HEK293 (cell line): ENCODE measurements at regions not wholly inside any gene's neighbourhood (a gene's known extent, or its start where the extent isn't known, plus 50 kb on each side); places are given as distances from the start of the nearest gene placed in this dataset.

Experiments used
- CTCF ChIA-PET: fragments of 350-600 bp; formaldehyde crosslinking; extraction: SDS; loops from one replicate; lab custom pipeline; 2021; ENCODE audit warnings: antibody characterized with exemption; lab: Yijun Ruan, JAX
- POLR2A ChIA-PET: fragments of 300-600 bp; formaldehyde crosslinking; extraction: SDS; loops from one replicate; lab custom pipeline; 2020; ENCODE audit warnings: antibody characterized with exemption, inconsistent platforms; lab: Yijun Ruan, JAX
- H3K27ac ChIP-seq: fragments of 200-500 bp; sonication (Bioruptor generic); 2 replicates; pipeline ENCODE4 v1.5.1; 2014; ENCODE audit warnings: low read depth, low read length, control low read depth, inconsistent platforms; ENCODE audit errors: extremely low read depth
- H3K36me3 ChIP-seq, 2 experiments: fragments of 200-500 bp in 1 of 2; sonication (Bioruptor generic) in 1 of 2; 1 replicate in 1 of 2; 2 replicates in 1 of 2; pipeline ENCODE4 v1.5.1; 2014 to 2017; ENCODE audit warnings: inconsistent platforms in 2 of 2, low read length in 2 of 2; ENCODE audit not compliant: control insufficient read depth in 2 of 2, insufficient read depth in 1 of 2
- H3K4me1 ChIP-seq: fragments of 200-500 bp; sonication (Bioruptor generic); 2 replicates; pipeline ENCODE4 v1.5.1; 2014; ENCODE audit warnings: mild to moderate bottlenecking, low read length, inconsistent platforms; ENCODE audit not compliant: control insufficient read depth, insufficient read depth
- H3K4me3 ChIP-seq: 2 replicates; pipeline ENCODE4 v1.5.1; 2011; ENCODE audit warnings: low read depth, mild to moderate bottlenecking, control low read depth, low read length, moderate library complexity
- H3K9me3 ChIP-seq: fragments of 200-500 bp; sonication (Bioruptor generic); 2 replicates; pipeline ENCODE4 v1.5.1; 2014; ENCODE audit warnings: low read depth, low read length, inconsistent platforms; ENCODE audit not compliant: control insufficient read depth, insufficient read depth
- HIC1 ChIP-seq: fragments of 450-650 bp; formaldehyde crosslinking; IDR thresholded peaks from 2 replicates; pipeline ENCODE4 v1.5.1; 2016; ENCODE audit warnings: missing biosample characterization, missing genetic modification characterization
- HOXC10 ChIP-seq: sonication (generic); formaldehyde crosslinking; IDR thresholded peaks from 2 replicates; pipeline ENCODE4 v1.8.1; 2023; ENCODE audit warnings: mild to moderate bottlenecking, missing genetic modification reagents
- KLF1 ChIP-seq: fragments of 450-650 bp; formaldehyde crosslinking; IDR thresholded peaks from 2 replicates; pipeline ENCODE4 v1.5.1; 2016; ENCODE audit warnings: missing biosample characterization, missing genetic modification characterization
- KLF7 ChIP-seq: fragments of 450-650 bp; formaldehyde crosslinking; IDR thresholded peaks from 2 replicates; pipeline ENCODE4 v1.5.1; 2016; ENCODE audit warnings: missing biosample characterization, missing genetic modification characterization, borderline replicate concordance
- REPIN1 ChIP-seq: fragments of 450-650 bp; formaldehyde crosslinking; IDR thresholded peaks from 2 replicates; pipeline ENCODE4 v1.5.1; 2017; ENCODE audit warnings: missing biosample characterization, missing genetic modification characterization, low read depth
- ZFP69B ChIP-seq: fragments of 450-650 bp; formaldehyde crosslinking; IDR thresholded peaks from 2 replicates; pipeline ENCODE4 v1.5.1; 2016; ENCODE audit warnings: missing biosample characterization, missing genetic modification characterization
- ZIC2 ChIP-seq: fragments of 450-650 bp; formaldehyde crosslinking; IDR thresholded peaks from 2 replicates; pipeline ENCODE4 v1.5.1; 2016; ENCODE audit warnings: missing biosample characterization, missing genetic modification characterization
- ZNF138 ChIP-seq: fragments of 450-650 bp; formaldehyde crosslinking; IDR thresholded peaks from 2 replicates; pipeline ENCODE4 v1.5.1; 2016; ENCODE audit warnings: missing biosample characterization, missing genetic modification characterization, borderline replicate concordance
- ZNF362 ChIP-seq: fragments of 450-650 bp; formaldehyde crosslinking; IDR thresholded peaks from 2 replicates; pipeline ENCODE4 v1.5.1; 2016; ENCODE audit warnings: missing biosample characterization, missing genetic modification characterization
- ZNF416 ChIP-seq: fragments of 450-650 bp; formaldehyde crosslinking; IDR thresholded peaks from 2 replicates; pipeline ENCODE4 v1.5.1; 2016; ENCODE audit warnings: missing biosample characterization, missing genetic modification characterization
- ZNF426 ChIP-seq: fragments of 450-650 bp; formaldehyde crosslinking; IDR thresholded peaks from 2 replicates; pipeline ENCODE4 v1.5.1; 2017; ENCODE audit warnings: missing biosample characterization, missing genetic modification characterization, mild to moderate bottlenecking, inconsistent platforms, moderate library complexity
- ZNF510 ChIP-seq: fragments of 450-650 bp; formaldehyde crosslinking; IDR thresholded peaks from 2 replicates; pipeline ENCODE4 v1.5.1; 2018; ENCODE audit warnings: mild to moderate bottlenecking, missing genetic modification characterization, missing biosample characterization; ENCODE audit not compliant: insufficient replicate concordance
- ZNF747 ChIP-seq: fragments of 450-650 bp; formaldehyde crosslinking; IDR thresholded peaks from 2 replicates; pipeline ENCODE4 v1.5.1; 2016; ENCODE audit warnings: missing biosample characterization, missing genetic modification characterization
- ZNF843 ChIP-seq: fragments of 450-650 bp; formaldehyde crosslinking; IDR thresholded peaks from 2 replicates; pipeline ENCODE4 v1.5.1; 2016; ENCODE audit warnings: missing biosample characterization, missing genetic modification characterization
- TF ChIP-seq, protein P1 (sequence below): fragments of 450-650 bp; formaldehyde crosslinking; IDR thresholded peaks from 2 replicates; pipeline ENCODE4 v1.5.1; 2016; ENCODE audit warnings: missing biosample characterization, missing genetic modification characterization
- TF ChIP-seq, protein P2 (sequence below): fragments of 450-650 bp; formaldehyde crosslinking; IDR thresholded peaks from 2 replicates; pipeline ENCODE4 v1.5.1; 2016; ENCODE audit warnings: missing biosample characterization, missing genetic modification characterization
- TF ChIP-seq, protein P3 (sequence below): fragments of 450-650 bp; formaldehyde crosslinking; IDR thresholded peaks from 2 replicates; pipeline ENCODE4 v1.5.1; 2016; ENCODE audit warnings: missing biosample characterization, missing genetic modification characterization
- TF ChIP-seq, protein P4 (sequence below): fragments of 450-650 bp; formaldehyde crosslinking; IDR thresholded peaks from 2 replicates; pipeline ENCODE4 v1.5.1; 2017; ENCODE audit warnings: missing biosample characterization, mild to moderate bottlenecking, missing genetic modification characterization, moderate library complexity

DNA sequence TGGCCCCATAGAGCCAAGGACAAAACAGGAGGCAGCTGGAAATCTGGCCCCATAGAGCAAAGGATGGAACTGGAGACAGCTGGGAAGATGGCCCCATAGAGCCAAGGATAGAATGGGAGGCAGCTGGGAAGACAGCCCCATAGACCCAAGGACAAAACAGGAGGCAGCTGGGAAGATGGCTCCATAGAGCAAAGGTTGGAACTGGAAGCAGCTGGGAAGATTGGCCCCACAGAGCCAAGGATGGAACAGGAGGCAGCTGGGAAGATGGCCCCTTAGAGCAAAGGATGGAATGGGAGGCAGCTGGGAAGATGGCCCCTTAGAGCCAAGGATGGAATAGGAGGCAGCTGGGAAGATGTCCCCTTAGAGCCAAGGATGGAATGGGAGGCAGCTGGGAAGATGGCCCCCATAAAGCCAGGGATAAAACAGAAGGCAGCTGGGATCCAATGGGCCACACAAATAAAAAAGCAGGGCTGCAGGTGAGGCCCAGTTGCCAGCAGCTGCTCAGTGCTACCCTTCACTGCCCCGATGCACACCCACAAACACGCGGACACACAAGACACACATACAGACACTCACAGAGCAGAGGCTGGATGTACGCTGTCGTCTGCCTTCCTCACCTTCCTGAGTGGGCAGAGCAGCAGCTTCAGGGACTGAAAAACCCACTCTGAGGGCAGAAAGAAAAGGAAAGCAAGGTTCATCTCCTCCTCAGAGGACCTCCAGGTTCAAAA lies 505.4 kb upstream of the MYT1L start (continued):
- TF ChIP-seq HIC1 (tag by site-specific recombination) (no peak), ZNF843 (tag by site-specific recombination) (no peak), REPIN1 (tag by site-specific recombination) (no peak), ZNF362 (no peak), ZNF416 (tag by site-specific recombination) (no peak), ZNF138 (tag by site-specific recombination) (no peak)
- TF ChIP-seq, protein P1, sequence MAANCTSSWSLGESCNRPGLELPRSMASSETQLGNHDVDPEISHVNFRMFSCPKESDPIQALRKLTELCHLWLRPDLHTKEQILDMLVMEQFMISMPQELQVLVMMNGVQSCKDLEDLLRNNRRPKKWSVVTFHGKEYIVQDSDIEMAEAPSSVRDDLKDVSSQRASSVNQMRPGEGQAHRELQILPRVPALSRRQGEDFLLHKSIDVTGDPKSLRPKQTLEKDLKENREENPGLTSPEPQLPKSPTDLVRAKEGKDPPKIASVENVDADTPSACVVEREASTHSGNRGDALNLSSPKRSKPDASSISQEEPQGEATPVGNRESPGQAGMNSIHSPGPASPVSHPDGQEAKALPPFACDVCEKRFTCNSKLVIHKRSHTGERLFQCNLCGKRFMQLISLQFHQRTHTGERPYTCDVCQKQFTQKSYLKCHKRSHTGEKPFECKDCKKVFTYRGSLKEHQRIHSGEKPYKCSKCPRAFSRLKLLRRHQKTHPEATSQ (tag by site-specific recombination): no peak
- TF ChIP-seq, protein P2, sequence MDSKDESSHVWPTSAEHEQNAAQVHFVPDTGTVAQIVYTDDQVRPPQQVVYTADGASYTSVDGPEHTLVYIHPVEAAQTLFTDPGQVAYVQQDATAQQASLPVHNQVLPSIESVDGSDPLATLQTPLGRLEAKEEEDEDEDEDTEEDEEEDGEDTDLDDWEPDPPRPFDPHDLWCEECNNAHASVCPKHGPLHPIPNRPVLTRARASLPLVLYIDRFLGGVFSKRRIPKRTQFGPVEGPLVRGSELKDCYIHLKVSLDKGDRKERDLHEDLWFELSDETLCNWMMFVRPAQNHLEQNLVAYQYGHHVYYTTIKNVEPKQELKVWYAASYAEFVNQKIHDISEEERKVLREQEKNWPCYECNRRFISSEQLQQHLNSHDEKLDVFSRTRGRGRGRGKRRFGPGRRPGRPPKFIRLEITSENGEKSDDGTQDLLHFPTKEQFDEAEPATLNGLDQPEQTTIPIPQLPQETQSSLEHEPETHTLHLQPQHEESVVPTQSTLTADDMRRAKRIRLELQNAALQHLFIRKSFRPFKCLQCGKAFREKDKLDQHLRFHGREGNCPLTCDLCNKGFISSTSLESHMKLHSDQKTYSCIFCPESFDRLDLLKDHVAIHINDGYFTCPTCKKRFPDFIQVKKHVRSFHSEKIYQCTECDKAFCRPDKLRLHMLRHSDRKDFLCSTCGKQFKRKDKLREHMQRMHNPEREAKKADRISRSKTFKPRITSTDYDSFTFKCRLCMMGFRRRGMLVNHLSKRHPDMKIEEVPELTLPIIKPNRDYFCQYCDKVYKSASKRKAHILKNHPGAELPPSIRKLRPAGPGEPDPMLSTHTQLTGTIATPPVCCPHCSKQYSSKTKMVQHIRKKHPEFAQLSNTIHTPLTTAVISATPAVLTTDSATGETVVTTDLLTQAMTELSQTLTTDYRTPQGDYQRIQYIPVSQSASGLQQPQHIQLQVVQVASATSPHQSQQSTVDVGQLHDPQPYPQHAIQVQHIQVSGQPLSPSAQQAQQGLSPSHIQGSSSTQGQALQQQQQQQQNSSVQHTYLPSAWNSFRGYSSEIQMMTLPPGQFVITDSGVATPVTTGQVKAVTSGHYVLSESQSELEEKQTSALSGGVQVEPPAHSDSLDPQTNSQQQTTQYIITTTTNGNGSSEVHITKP (tag by site-specific recombination): no peak
- TF ChIP-seq, protein P3, sequence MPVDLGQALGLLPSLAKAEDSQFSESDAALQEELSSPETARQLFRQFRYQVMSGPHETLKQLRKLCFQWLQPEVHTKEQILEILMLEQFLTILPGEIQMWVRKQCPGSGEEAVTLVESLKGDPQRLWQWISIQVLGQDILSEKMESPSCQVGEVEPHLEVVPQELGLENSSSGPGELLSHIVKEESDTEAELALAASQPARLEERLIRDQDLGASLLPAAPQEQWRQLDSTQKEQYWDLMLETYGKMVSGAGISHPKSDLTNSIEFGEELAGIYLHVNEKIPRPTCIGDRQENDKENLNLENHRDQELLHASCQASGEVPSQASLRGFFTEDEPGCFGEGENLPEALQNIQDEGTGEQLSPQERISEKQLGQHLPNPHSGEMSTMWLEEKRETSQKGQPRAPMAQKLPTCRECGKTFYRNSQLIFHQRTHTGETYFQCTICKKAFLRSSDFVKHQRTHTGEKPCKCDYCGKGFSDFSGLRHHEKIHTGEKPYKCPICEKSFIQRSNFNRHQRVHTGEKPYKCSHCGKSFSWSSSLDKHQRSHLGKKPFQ (tag by site-specific recombination): no peak

DNA sequence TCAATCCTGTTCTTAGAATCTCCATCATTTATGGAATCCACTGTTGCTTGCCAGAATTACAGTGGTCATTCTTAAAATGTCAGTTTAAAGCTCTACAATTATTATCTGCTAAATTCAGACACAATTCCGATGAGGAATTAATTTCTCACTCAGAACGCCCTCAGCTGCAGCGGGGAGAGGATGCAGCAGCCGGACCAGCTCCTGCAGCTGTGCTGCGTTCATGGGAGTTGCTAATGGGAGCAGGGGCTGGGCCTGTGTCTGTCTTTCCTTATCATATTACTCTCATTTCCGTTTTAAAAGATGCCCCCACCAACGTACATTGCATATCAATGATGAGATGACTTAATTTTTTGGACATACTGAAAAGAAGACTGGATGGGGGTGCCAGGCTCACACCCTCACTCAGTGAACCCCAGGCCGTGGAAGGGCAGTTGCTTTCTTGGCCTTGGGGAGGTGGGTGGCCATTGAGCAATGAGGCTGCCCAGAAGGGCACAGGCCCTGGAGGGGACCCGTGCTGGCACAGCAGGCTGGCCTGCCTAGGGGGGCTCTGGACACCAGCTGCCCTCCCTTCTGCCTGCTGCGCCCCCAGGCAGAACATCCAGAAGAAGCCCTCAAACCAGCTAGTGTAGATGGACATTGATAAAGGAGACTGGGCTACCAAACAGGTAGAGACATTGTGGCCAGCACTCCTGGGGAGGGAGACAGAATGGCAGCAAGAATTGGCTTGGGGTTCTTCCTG lies 503.6 kb upstream of the MYT1L start:
- no peaks in the 10 kb centered on the region for H3K9me3 ChIP-seq
- CTCF ChIA-PET: no interaction called here

GRCh38 chr2:2834105-2834504 lies 503.0 kb upstream of the MYT1L start:
- H3K36me3 ChIP-seq: no peaks in the 10 kb centered on the region
- POLR2A ChIA-PET: no interaction called here
- CTCF ChIA-PET: no interaction called here
- no peak overlapping the region for H3K4me3 ChIP-seq
- no peaks in the 10 kb centered on the region for H3K4me1 ChIP-seq
- no peaks in the 10 kb centered on the region for H3K9me3 ChIP-seq
- H3K27ac ChIP-seq: no peak overlapping the region
- TF ChIP-seq, protein P1 (tag by site-specific recombination): no peak
- TF ChIP-seq KLF7 (tag by site-specific recombination) (no peak), HOXC10 (CRISPR knock-in tag) (no peak), ZNF510 (tag by site-specific recombination) (no peak), ZNF747 (tag by site-specific recombination) (no peak), ZFP69B (tag by site-specific recombination) (no peak), KLF1 (tag by site-specific recombination) (no peak), ZNF426 (tag by site-specific recombination) (no peak)
- TF ChIP-seq, protein P4, sequence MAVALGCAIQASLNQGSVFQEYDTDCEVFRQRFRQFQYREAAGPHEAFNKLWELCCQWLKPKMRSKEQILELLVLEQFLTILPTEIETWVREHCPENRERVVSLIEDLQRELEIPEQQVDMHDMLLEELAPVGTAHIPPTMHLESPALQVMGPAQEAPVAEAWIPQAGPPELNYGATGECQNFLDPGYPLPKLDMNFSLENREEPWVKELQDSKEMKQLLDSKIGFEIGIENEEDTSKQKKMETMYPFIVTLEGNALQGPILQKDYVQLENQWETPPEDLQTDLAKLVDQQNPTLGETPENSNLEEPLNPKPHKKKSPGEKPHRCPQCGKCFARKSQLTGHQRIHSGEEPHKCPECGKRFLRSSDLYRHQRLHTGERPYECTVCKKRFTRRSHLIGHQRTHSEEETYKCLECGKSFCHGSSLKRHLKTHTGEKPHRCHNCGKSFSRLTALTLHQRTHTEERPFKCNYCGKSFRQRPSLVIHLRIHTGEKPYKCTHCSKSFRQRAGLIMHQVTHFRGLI (tag by site-specific recombination): no peak

More for the DNA sequence above, 503.6 kb upstream of the MYT1L start:
- Histone ChIP-seq H3K4me3 (no peak overlapping the region), H3K4me1 (no peaks in the 10 kb centered on the region), H3K27ac (no peak overlapping the region), H3K36me3 (no peaks in the 10 kb centered on the region)
- no peak for TF ChIP-seq ZIC2
- TF ChIP-seq, all 188 proteins: peak for 0
- POLR2A ChIA-PET: no interaction called here
